Suprapubic skin (tissue), 4 donors: ENCODE measurements at regions not wholly inside any gene's neighbourhood (a gene's known extent, or its start where the extent isn't known, plus 50 kb on each side); places are given as distances from the start of the nearest gene placed in this dataset.

Experiments used
- EP300 ChIP-seq: sonication (generic); formaldehyde crosslinking; IDR thresholded peaks from one replicate; pipeline ENCODE4 v1.6.1; 2017; ENCODE audit warnings: antibody characterized with exemption
- POLR2AphosphoS5 ChIP-seq, 3 donors: sonication (generic); formaldehyde crosslinking; IDR thresholded peaks; one replicate each; pipeline ENCODE4 v1.6.1; 2017; ENCODE audit warnings: antibody characterized with exemption in 3 of 3
- TF ChIP-seq, protein P1 (sequence below), 2 donors: fragments of 200-600 bp in 1 of 2; fragments of 450-650 bp in 1 of 2; sonication (generic) in 1 of 2; IDR thresholded peaks; one replicate each; pipeline ENCODE4 v1.5.1; 2016 to 2019; ENCODE audit warnings: antibody characterized with exemption in 2 of 2, mild to moderate bottlenecking in 1 of 2, moderate library complexity in 1 of 2

DNA sequence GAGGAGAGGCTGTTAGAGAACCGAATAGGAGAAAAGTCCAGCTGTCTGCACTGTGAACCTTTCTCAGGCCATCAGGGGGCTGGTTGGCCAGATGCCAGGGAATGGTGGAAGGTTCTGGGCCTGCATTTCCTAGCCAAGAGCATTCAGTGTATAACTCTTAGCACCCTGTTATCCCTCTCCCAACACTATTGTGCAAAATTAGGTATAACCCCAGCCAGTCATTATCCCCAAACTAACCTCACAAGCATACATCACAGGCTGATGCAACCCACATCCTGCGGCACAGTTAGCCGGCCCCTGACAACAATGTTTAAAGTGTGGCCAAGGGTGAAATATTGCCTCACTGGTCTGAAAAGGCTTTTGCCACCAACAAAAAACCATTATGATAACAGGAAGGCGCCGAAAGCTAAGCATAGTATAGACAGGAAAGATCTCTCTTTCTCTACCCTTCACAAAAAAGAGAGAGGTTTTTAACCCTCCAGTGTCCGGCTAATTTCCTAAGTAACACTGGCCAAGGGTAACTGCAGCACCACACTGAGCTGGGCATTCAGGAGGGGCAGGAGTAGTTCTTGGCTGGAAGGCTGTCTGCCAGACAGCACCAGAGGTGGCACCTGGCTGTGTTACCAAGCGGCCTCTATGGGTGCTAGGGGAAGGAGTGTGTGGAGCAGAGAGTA is 77.3 kb upstream of the BCAR3 start:
- TF ChIP-seq, protein P1, sequence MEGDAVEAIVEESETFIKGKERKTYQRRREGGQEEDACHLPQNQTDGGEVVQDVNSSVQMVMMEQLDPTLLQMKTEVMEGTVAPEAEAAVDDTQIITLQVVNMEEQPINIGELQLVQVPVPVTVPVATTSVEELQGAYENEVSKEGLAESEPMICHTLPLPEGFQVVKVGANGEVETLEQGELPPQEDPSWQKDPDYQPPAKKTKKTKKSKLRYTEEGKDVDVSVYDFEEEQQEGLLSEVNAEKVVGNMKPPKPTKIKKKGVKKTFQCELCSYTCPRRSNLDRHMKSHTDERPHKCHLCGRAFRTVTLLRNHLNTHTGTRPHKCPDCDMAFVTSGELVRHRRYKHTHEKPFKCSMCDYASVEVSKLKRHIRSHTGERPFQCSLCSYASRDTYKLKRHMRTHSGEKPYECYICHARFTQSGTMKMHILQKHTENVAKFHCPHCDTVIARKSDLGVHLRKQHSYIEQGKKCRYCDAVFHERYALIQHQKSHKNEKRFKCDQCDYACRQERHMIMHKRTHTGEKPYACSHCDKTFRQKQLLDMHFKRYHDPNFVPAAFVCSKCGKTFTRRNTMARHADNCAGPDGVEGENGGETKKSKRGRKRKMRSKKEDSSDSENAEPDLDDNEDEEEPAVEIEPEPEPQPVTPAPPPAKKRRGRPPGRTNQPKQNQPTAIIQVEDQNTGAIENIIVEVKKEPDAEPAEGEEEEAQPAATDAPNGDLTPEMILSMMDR (IDR thresholded peaks at IDR 0.05), result no peak
- no peak for TF ChIP-seq POLR2AphosphoS5 (IDR thresholded peaks at IDR 0.05)
- no peak for TF ChIP-seq EP300
